IMR-90 (cell line): ENCODE measurements at regions not wholly inside any gene's neighbourhood (a gene's known extent, or its start where the extent isn't known, plus 50 kb on each side); places are given as distances from the start of the nearest gene placed in this dataset.

Source experiments
- ATAC-seq: fragments of 200-7000 bp; cut with Tn5 transposase; 2 replicates; pipeline ENCODE4 v1.9.1; 2020; ENCODE audit warnings: low read depth, mild to moderate bottlenecking, moderate library complexity
- BruUV-seq: library from RNA; stranded (reverse); fragments of 400-500 nt; replicated peaks from 2 replicates; lab custom pipeline; 2021; lab: Mats Ljungman, UMichigan
- CTCF ChIA-PET: fragments of 300-600 bp; formaldehyde crosslinking; extraction: SDS; loops from one replicate; lab custom pipeline; 2021; ENCODE audit warnings: antibody characterized with exemption; lab: Yijun Ruan, JAX
- POLR2A ChIA-PET: fragments of 300-600 bp; sonication (Branson Sonifier 250); formaldehyde crosslinking; loops from one replicate; lab custom pipeline; 2022; ENCODE audit warnings: antibody characterized with exemption; ENCODE audit not compliant: unreplicated experiment; lab: Charles Lee
- DNase-seq: peaks from one replicate; pipeline ENCODE4 v3.0.0; 2013
- H2AFZ ChIP-seq: replicated peaks from 2 replicates; pipeline ENCODE3; 2013; ENCODE audit warnings: low read length, mild to moderate bottlenecking; ENCODE audit not compliant: poor library complexity
- H2AK5ac ChIP-seq: 2 replicates; pipeline ENCODE4 v1.6.1; 2013; ENCODE audit warnings: low read depth, low read length, inconsistent platforms
- H2AK9ac ChIP-seq: replicated peaks from 2 replicates; pipeline ENCODE3; 2013; ENCODE audit warnings: mild to moderate bottlenecking, low read depth, low read length, moderate library complexity; ENCODE audit not compliant: poor library complexity
- H2BK120ac ChIP-seq: 2 replicates; pipeline ENCODE4 v1.6.1; 2013; ENCODE audit warnings: low read depth, low read length, inconsistent platforms
- H2BK15ac ChIP-seq: 3 replicates; pipeline ENCODE4 v1.6.1; 2013; ENCODE audit warnings: low read depth, low read length, inconsistent platforms
- H2BK20ac ChIP-seq: 2 replicates; pipeline ENCODE4 v1.6.1; 2013; ENCODE audit warnings: low read depth, mild to moderate bottlenecking, inconsistent platforms, low read length, moderate library complexity
- H2BK5ac ChIP-seq: 2 replicates; pipeline ENCODE4 v1.6.1; 2013; ENCODE audit warnings: mild to moderate bottlenecking, low read depth, low read length, inconsistent platforms; ENCODE audit not compliant: poor library complexity, severe bottlenecking
- H3K14ac ChIP-seq: replicated peaks from 2 replicates; pipeline ENCODE4 v1.6.1; 2013; ENCODE audit warnings: low read depth, low read length, inconsistent platforms
- H3K18ac ChIP-seq: 2 replicates; pipeline ENCODE4 v1.6.1; 2013; ENCODE audit warnings: low read depth, low read length, control low read depth
- H3K23ac ChIP-seq: 2 replicates; pipeline ENCODE4 v1.6.1; 2013; ENCODE audit warnings: low read depth, low read length, inconsistent platforms
- H3K27ac ChIP-seq: 2 replicates; pipeline ENCODE4 v1.5.1; 2013; ENCODE audit warnings: mild to moderate bottlenecking, control low read depth, low read length; ENCODE audit not compliant: insufficient read depth
- H3K27me3 ChIP-seq: 2 replicates; pipeline ENCODE4 v1.6.1; 2013; ENCODE audit warnings: low read length; ENCODE audit not compliant: control insufficient read depth, insufficient read depth
- H3K36me3 ChIP-seq: 2 replicates; pipeline ENCODE4 v1.6.1; 2013; ENCODE audit warnings: low read length, mixed read lengths; ENCODE audit not compliant: control insufficient read depth, insufficient read depth
- H3K4ac ChIP-seq: 2 replicates; pipeline ENCODE4 v1.6.1; 2013; ENCODE audit warnings: low read depth, low read length, inconsistent platforms
- H3K4me1 ChIP-seq: 2 replicates; pipeline ENCODE4 v1.6.1; 2013; ENCODE audit warnings: low read length, mixed read lengths; ENCODE audit not compliant: control insufficient read depth, insufficient read depth
- H3K4me2 ChIP-seq: 2 replicates; pipeline ENCODE4 v1.6.1; 2013; ENCODE audit warnings: low read depth, mild to moderate bottlenecking, control low read depth, low read length, moderate library complexity
- H3K4me3 ChIP-seq: 2 replicates; pipeline ENCODE4 v1.5.1; 2013; ENCODE audit warnings: low read depth, mild to moderate bottlenecking, control low read depth, low read length, moderate library complexity; ENCODE audit not compliant: insufficient read depth
- H3K56ac ChIP-seq: 2 replicates; pipeline ENCODE4 v1.6.1; 2013; ENCODE audit warnings: low read length, inconsistent platforms; ENCODE audit not compliant: insufficient read depth; ENCODE audit errors: extremely low read depth
- H3K79me1 ChIP-seq, 2 experiments: 2 replicates each; pipeline ENCODE4 v1.6.1; 2013; ENCODE audit warnings: low read length in 2 of 2, inconsistent platforms in 1 of 2, low read depth in 1 of 2
- H3K9ac ChIP-seq: 2 replicates; pipeline ENCODE4 v1.6.1; 2013; ENCODE audit warnings: low read depth, low read length, control low read depth
- H3K9me1 ChIP-seq: 2 replicates; pipeline ENCODE4 v1.6.1; 2013; ENCODE audit warnings: low read length, inconsistent platforms; ENCODE audit not compliant: insufficient read depth
- H3K9me3 ChIP-seq: 2 replicates; pipeline ENCODE4 v1.6.1; 2013; ENCODE audit warnings: low read length; ENCODE audit not compliant: control insufficient read depth, insufficient read depth
- H4K20me1 ChIP-seq: 2 replicates; pipeline ENCODE4 v1.6.1; 2013; ENCODE audit warnings: low read length, inconsistent platforms; ENCODE audit not compliant: insufficient read depth
- H4K5ac ChIP-seq: 2 replicates; pipeline ENCODE4 v1.6.1; 2013; ENCODE audit warnings: mild to moderate bottlenecking, low read depth, low read length, control low read depth
- H4K8ac ChIP-seq, 2 experiments: 2 replicates each; pipeline ENCODE4 v1.6.1; 2013; ENCODE audit warnings: low read depth in 2 of 2, low read length in 2 of 2, control low read depth in 1 of 2, inconsistent platforms in 1 of 2
- H4K91ac ChIP-seq: 2 replicates; pipeline ENCODE4 v1.6.1; 2013; ENCODE audit warnings: low read depth, low read length, inconsistent platforms; ENCODE audit not compliant: insufficient read depth
- BHLHE40 ChIP-seq: fragments of 150-350 bp; IDR thresholded peaks from 2 replicates; pipeline ENCODE4 v1.6.1; 2016; ENCODE audit warnings: mild to moderate bottlenecking, low read depth, low read length
- CEBPB ChIP-seq: IDR thresholded peaks from 2 replicates; pipeline ENCODE4 v1.6.1; 2012; ENCODE audit warnings: low read depth, low read length, improper control_type of control experiment
- CHD1 ChIP-seq: IDR thresholded peaks from 2 replicates; pipeline ENCODE4 v1.6.1; 2012; ENCODE audit warnings: low read depth, low read length, improper control_type of control experiment
- FOS ChIP-seq: fragments of 150-350 bp; IDR thresholded peaks from 2 replicates; pipeline ENCODE4 v1.6.1; 2016; ENCODE audit warnings: low read depth, low read length
- MAZ ChIP-seq: IDR thresholded peaks from 2 replicates; pipeline ENCODE4 v1.6.1; 2012; ENCODE audit warnings: low read depth, mild to moderate bottlenecking, low read length, improper control_type of control experiment, moderate library complexity, borderline replicate concordance
- NFE2L2 ChIP-seq: fragments of 150-350 bp; IDR thresholded peaks from 2 replicates; pipeline ENCODE4 v1.6.1; 2016; ENCODE audit warnings: low read depth, mild to moderate bottlenecking, low read length
- RAD21 ChIP-seq: IDR thresholded peaks from 2 replicates; pipeline ENCODE4 v1.6.1; 2012; ENCODE audit warnings: low read length, improper control_type of control experiment
- RCOR1 ChIP-seq: IDR thresholded peaks from 2 replicates; pipeline ENCODE4 v1.6.1; 2012; ENCODE audit warnings: mild to moderate bottlenecking, low read length, improper control_type of control experiment; ENCODE audit not compliant: insufficient replicate concordance
- RFX5 ChIP-seq: IDR thresholded peaks from 2 replicates; pipeline ENCODE4 v1.8.0; 2012; ENCODE audit warnings: low read depth, mild to moderate bottlenecking, low read length, moderate library complexity
- WGBS, 2 experiments: methylation state at CpG; one replicate each; pipeline versions ENCODE4 v1.1.5 to v1.1.7; 2013; ENCODE audit warnings: missing lambda C conversion rate in 2 of 2; ENCODE audit not compliant: insufficient read length in 1 of 2; ENCODE audit errors: extremely low coverage in 2 of 2; 5-methylcytosine and 5-hydroxymethylcytosine counted together
- dilution Hi-C: fragments of 300-500 bp; cut with HindIII; formaldehyde crosslinking; loops from one replicate; pipeline ENCODE4 v1.14.3; 2018; ENCODE audit warnings: low sequenced_read_pairs; ENCODE audit not compliant: unreplicated experiment
- in situ Hi-C: fragments of 300-500 bp; cut with MboI; formaldehyde crosslinking; loops from 3 replicates; pipeline ENCODE4 v1.14.3; 2019; ENCODE audit warnings: low sequenced_read_pairs, inconsistent platforms, mixed read lengths
- intact Hi-C: fragments of 100-400 bp; cut with micrococcal nuclease; formaldehyde crosslinking; loops from 2 replicates; pipeline ENCODE4 v1.10.0; 2022
- TF ChIP-seq, protein P1 (sequence below): fragments of 150-350 bp; IDR thresholded peaks from 2 replicates; pipeline ENCODE4 v1.6.1; 2016; ENCODE audit warnings: low read depth, mild to moderate bottlenecking, low read length, moderate library complexity, borderline replicate concordance
- TF ChIP-seq, protein P2 (sequence below): conservative IDR thresholded peaks from 2 replicates; pipeline ENCODE4 v1.5.1; 2012; ENCODE audit warnings: mild to moderate bottlenecking, low read depth, low read length, improper control_type of control experiment
- TF ChIP-seq, protein P3 (sequence below): fragments of 150-350 bp; IDR thresholded peaks from 2 replicates; pipeline ENCODE4 v1.6.1; 2017; ENCODE audit warnings: mild to moderate bottlenecking, antibody characterized with exemption, low read length, low read depth

DNA sequence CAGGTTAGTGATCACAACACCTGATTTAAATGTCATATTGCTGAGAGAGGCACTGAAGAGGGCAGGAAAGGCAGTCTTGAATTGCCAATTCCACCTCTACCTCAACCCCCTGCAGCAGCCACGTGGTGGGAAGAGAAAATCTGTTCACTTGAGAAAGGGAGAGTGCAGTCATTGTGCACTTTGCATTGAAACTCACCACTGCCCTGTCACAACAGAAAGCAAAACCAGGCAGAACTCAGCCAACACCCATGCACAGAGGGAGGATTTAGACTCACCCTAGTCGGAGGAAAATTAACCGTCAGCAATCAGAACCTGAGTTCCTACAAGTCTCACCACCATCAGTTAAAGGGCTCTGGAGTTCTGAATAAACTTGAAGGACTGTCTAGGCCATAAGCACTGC lies 1040.2 kb downstream of the HACE1 start:
- dilution Hi-C loops (no loop called here), intact Hi-C loops (no loop called here), in situ Hi-C loops (no loop called here)
- H3K36me3 ChIP-seq: no peaks in the 10 kb centered on the region
- no peak for DNase-seq
- no peak overlapping the region for H4K8ac ChIP-seq
- H3K9me1 ChIP-seq: no peaks in the 10 kb centered on the region
- H3K79me1 ChIP-seq: no peaks in the 10 kb centered on the region
- no peaks in the 10 kb centered on the region for H3K4me1 ChIP-seq
- no peaks in the 10 kb centered on the region for H3K27me3 ChIP-seq
- ChIA-PET POLR2A (no interaction called here), CTCF (no interaction called here)
- no peak for ATAC-seq
- TF ChIP-seq NFE2L2 (no peak), CHD1 (no peak), CEBPB (no peak), MAZ (no peak), RCOR1 (no peak), RAD21 (no peak), RFX5 (no peak), BHLHE40 (no peak), FOS (no peak)
- TF ChIP-seq, protein P1, sequence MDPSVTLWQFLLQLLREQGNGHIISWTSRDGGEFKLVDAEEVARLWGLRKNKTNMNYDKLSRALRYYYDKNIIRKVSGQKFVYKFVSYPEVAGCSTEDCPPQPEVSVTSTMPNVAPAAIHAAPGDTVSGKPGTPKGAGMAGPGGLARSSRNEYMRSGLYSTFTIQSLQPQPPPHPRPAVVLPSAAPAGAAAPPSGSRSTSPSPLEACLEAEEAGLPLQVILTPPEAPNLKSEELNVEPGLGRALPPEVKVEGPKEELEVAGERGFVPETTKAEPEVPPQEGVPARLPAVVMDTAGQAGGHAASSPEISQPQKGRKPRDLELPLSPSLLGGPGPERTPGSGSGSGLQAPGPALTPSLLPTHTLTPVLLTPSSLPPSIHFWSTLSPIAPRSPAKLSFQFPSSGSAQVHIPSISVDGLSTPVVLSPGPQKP: no peak
- TF ChIP-seq, protein P2, sequence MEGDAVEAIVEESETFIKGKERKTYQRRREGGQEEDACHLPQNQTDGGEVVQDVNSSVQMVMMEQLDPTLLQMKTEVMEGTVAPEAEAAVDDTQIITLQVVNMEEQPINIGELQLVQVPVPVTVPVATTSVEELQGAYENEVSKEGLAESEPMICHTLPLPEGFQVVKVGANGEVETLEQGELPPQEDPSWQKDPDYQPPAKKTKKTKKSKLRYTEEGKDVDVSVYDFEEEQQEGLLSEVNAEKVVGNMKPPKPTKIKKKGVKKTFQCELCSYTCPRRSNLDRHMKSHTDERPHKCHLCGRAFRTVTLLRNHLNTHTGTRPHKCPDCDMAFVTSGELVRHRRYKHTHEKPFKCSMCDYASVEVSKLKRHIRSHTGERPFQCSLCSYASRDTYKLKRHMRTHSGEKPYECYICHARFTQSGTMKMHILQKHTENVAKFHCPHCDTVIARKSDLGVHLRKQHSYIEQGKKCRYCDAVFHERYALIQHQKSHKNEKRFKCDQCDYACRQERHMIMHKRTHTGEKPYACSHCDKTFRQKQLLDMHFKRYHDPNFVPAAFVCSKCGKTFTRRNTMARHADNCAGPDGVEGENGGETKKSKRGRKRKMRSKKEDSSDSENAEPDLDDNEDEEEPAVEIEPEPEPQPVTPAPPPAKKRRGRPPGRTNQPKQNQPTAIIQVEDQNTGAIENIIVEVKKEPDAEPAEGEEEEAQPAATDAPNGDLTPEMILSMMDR: no peak
- TF ChIP-seq, protein P3, sequence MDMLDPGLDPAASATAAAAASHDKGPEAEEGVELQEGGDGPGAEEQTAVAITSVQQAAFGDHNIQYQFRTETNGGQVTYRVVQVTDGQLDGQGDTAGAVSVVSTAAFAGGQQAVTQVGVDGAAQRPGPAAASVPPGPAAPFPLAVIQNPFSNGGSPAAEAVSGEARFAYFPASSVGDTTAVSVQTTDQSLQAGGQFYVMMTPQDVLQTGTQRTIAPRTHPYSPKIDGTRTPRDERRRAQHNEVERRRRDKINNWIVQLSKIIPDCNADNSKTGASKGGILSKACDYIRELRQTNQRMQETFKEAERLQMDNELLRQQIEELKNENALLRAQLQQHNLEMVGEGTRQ: no peak
- H3K23ac ChIP-seq: no peak overlapping the region
- no peak overlapping the region for H3K14ac ChIP-seq
- H3K56ac ChIP-seq: no peak overlapping the region
- H2BK20ac ChIP-seq: no peak overlapping the region
- no peaks in the 10 kb centered on the region for H4K20me1 ChIP-seq
- H3K4ac ChIP-seq: no peak overlapping the region
- H2BK120ac ChIP-seq: no peak overlapping the region
- no peak overlapping the region for H3K18ac ChIP-seq
- H4K5ac ChIP-seq: no peak overlapping the region
- no peak overlapping the region for H4K91ac ChIP-seq
- no peak overlapping the region for H2AK5ac ChIP-seq
- no peak overlapping the region for H3K9ac ChIP-seq
- H2BK5ac ChIP-seq: no peak overlapping the region
- no CpG with 5 or more reads among the region's 3 CpGs for WGBS, 2 experiments
- H2BK15ac ChIP-seq: no peak overlapping the region
- H3K4me2 ChIP-seq: no peak overlapping the region
- no peak overlapping the region for H3K4me3 ChIP-seq
- no peak overlapping the region for H3K27ac ChIP-seq
- H3K9me3 ChIP-seq: peaks cover 12% of the 10 kb centered on the region
- BruUV-seq: no TSS peak
- H2AFZ ChIP-seq: no peak overlapping the region
- H2AK9ac ChIP-seq: no peak overlapping the region
